CD4-positive, alpha-beta T cell (primary cell): ENCODE measurements at regions not wholly inside any gene's neighbourhood (a gene's known extent, or its start where the extent isn't known, plus 50 kb on each side); places are given as distances from the start of the nearest gene placed in this dataset.

Experiments
- ATAC-seq: fragments of 200-7000 bp; cut with Tn5 transposase; one replicate; pipeline ENCODE4 v1.10.0; 2022; ENCODE audit warnings: mild to moderate bottlenecking; ENCODE audit not compliant: poor library complexity
- CTCF ChIA-PET: fragments of 350-600 bp; sonication (Branson Sonifier 250); formaldehyde crosslinking; loops from one replicate; lab custom pipeline; 2021; ENCODE audit warnings: antibody characterized with exemption, inconsistent platforms; lab: Charles Lee
- POLR2A ChIA-PET: fragments of 350-600 bp; sonication (Branson Sonifier 250); formaldehyde crosslinking; loops from one replicate; lab custom pipeline; 2021; ENCODE audit warnings: antibody characterized with exemption, inconsistent platforms; lab: Charles Lee
- DNase-seq, 14 experiments: peaks; one replicate each; pipeline ENCODE4 v3.0.0-alpha.2; 2013 to 2020; ENCODE audit warnings: mixed read lengths in 2 of 14
- H3K27ac ChIP-seq, 2 donors: one replicate each; pipeline versions ENCODE4 v1.5.1 to v1.7.0; 2013; ENCODE audit warnings: low read length in 2 of 2, low read depth in 1 of 2, mild to moderate bottlenecking in 1 of 2
- H3K27me3 ChIP-seq, 2 experiments: 1 replicate in 1 of 2; 2 replicates in 1 of 2; pipeline versions ENCODE4 v1.6.1 to v1.7.0; 2013; ENCODE audit warnings: low read length in 2 of 2, control low read depth in 1 of 2, mild to moderate bottlenecking in 1 of 2, moderate library complexity in 1 of 2; ENCODE audit not compliant: insufficient read depth in 2 of 2, control insufficient read depth in 1 of 2
- H3K36me3 ChIP-seq: one replicate; pipeline ENCODE4 v1.6.1; 2013; ENCODE audit warnings: low read length, control low read depth; ENCODE audit not compliant: insufficient read depth
- H3K4me1 ChIP-seq: one replicate; pipeline ENCODE4 v1.6.1; 2013; ENCODE audit warnings: low read length, control low read depth; ENCODE audit not compliant: insufficient read depth
- H3K4me3 ChIP-seq: one replicate; pipeline ENCODE4 v1.5.1; 2013; ENCODE audit warnings: mild to moderate bottlenecking, low read length, moderate library complexity
- H3K9me3 ChIP-seq, 2 experiments: 1 replicate in 1 of 2; 2 replicates in 1 of 2; pipeline versions ENCODE4 v1.6.1 to v1.7.0; 2013; ENCODE audit warnings: low read length in 2 of 2, mild to moderate bottlenecking in 2 of 2, control low read depth in 1 of 2, moderate library complexity in 1 of 2; ENCODE audit not compliant: control insufficient read depth in 1 of 2, insufficient read depth in 1 of 2
- H3K27ac Mint-ChIP-seq: one replicate; pipeline ENCODE4 v1.8.0; 2020; ENCODE audit warnings: mixed read lengths
- H3K27me3 Mint-ChIP-seq: one replicate; pipeline ENCODE4 v1.8.0; 2021; ENCODE audit warnings: mixed read lengths
- H3K36me3 Mint-ChIP-seq: one replicate; pipeline ENCODE4 v1.8.0; 2021; ENCODE audit warnings: low read depth, mixed read lengths
- H3K4me1 Mint-ChIP-seq: one replicate; pipeline ENCODE4 v1.8.0; 2021; ENCODE audit warnings: low read depth, mixed read lengths
- H3K4me3 Mint-ChIP-seq: one replicate; pipeline ENCODE4 v1.8.0; 2020; ENCODE audit warnings: mild to moderate bottlenecking, mixed read lengths
- H3K9me3 Mint-ChIP-seq: one replicate; pipeline ENCODE4 v1.8.0; 2020; ENCODE audit warnings: mixed read lengths
- intact Hi-C, 2 experiments: fragments of 100-400 bp; cut with DNase I in 1 of 2; cut with micrococcal nuclease in 1 of 2; formaldehyde crosslinking; loops; one replicate each; pipeline versions ENCODE4 v1.15.1 to v1.9.0; 2023 to 2025; cut with DNase I, micrococcal nuclease
- TF ChIP-seq, protein P1 (sequence below): fragments of 200-600 bp; IDR thresholded peaks from one replicate; pipeline ENCODE4 v1.8.0; 2022; ENCODE audit warnings: antibody characterized with exemption, mild to moderate bottlenecking

DNA sequence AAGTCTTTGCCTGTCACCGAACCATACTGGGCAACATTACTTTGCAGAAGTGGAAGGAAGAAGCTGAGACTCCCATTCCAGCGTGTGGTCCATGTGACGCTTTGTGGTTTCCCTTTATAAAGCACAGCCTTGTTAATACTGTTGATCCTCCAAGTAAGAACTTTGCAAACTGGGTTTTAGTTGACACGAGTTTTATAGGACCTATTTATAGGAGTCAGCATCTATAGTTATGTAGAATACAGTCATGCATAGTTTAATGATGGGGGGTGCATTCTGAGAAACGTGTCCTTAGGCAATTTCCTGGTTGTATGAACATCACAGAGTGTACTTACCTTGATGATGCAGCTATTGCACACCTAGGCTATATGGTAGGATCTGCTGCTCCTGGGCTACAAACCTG lies 1879.4 kb upstream of the TENM3 start:
- Histone ChIP-seq H3K27ac (no peak overlapping the region), H3K4me1 (no peaks in the 10 kb centered on the region), H3K27me3 (no peaks in the 10 kb centered on the region), H3K9me3 (no peaks in the 10 kb centered on the region), H3K4me3 (no peak overlapping the region), H3K36me3 (no peaks in the 10 kb centered on the region)
- H3K4me3 Mint-ChIP-seq: no peak overlapping the region
- ChIA-PET POLR2A (no interaction called here), CTCF (no interaction called here)
- ATAC-seq: no peak
- no peak overlapping the region for H3K27ac Mint-ChIP-seq
- peaks cover 2% of the 10 kb centered on the region for H3K9me3 Mint-ChIP-seq
- no peak for DNase-seq
- no peaks in the 10 kb centered on the region for H3K36me3 Mint-ChIP-seq
- intact Hi-C loops: no loop called here
- H3K27me3 Mint-ChIP-seq: no peaks in the 10 kb centered on the region
- TF ChIP-seq, protein P1, sequence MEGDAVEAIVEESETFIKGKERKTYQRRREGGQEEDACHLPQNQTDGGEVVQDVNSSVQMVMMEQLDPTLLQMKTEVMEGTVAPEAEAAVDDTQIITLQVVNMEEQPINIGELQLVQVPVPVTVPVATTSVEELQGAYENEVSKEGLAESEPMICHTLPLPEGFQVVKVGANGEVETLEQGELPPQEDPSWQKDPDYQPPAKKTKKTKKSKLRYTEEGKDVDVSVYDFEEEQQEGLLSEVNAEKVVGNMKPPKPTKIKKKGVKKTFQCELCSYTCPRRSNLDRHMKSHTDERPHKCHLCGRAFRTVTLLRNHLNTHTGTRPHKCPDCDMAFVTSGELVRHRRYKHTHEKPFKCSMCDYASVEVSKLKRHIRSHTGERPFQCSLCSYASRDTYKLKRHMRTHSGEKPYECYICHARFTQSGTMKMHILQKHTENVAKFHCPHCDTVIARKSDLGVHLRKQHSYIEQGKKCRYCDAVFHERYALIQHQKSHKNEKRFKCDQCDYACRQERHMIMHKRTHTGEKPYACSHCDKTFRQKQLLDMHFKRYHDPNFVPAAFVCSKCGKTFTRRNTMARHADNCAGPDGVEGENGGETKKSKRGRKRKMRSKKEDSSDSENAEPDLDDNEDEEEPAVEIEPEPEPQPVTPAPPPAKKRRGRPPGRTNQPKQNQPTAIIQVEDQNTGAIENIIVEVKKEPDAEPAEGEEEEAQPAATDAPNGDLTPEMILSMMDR: no peak
- H3K4me1 Mint-ChIP-seq: no peaks in the 10 kb centered on the region

- Histone ChIP-seq H3K9me3 (no peaks in the 10 kb centered on the region), H3K27ac (no peak overlapping the region), H3K36me3 (no peaks in the 10 kb centered on the region), H3K27me3 (no peaks in the 10 kb centered on the region), H3K4me1 (no peaks in the 10 kb centered on the region), H3K4me3 (no peak overlapping the region)
- TF ChIP-seq, protein P1: no peak
- Mint-ChIP-seq H3K9me3 (peaks cover 2% of the 10 kb centered on the region), H3K27ac (no peak overlapping the region), H3K4me1 (no peaks in the 10 kb centered on the region), H3K27me3 (no peaks in the 10 kb centered on the region), H3K4me3 (no peak overlapping the region), H3K36me3 (no peaks in the 10 kb centered on the region)
- CTCF ChIA-PET: no interaction called here
- intact Hi-C loops: no loop called here
- DNase-seq: no peak
- ATAC-seq: no peak
- POLR2A ChIA-PET: no interaction called here
Observed at GRCh38 chr4:180372691-180373090, 1870.5 kb upstream of the TENM3 start.

GRCh38 chr4:180377741-180378140 lies 1865.5 kb upstream of the TENM3 start:
- Histone ChIP-seq H3K27ac (no peak overlapping the region), H3K36me3 (no peaks in the 10 kb centered on the region), H3K4me3 (no peak overlapping the region), H3K27me3 (no peaks in the 10 kb centered on the region), H3K4me1 (no peaks in the 10 kb centered on the region), H3K9me3 (no peaks in the 10 kb centered on the region)
- intact Hi-C loops: no loop called here
- ATAC-seq (no peak), DNase-seq (no peak)
- Mint-ChIP-seq H3K4me3 (no peak overlapping the region), H3K36me3 (no peaks in the 10 kb centered on the region), H3K27me3 (no peaks in the 10 kb centered on the region), H3K4me1 (no peaks in the 10 kb centered on the region), H3K9me3 (no peaks in the 10 kb centered on the region), H3K27ac (no peak overlapping the region)
- ChIA-PET POLR2A (no interaction called here), CTCF (no interaction called here)
- TF ChIP-seq, protein P1: no peak
